HepG2 (cell line): ENCODE measurements at regions not wholly inside any gene's neighbourhood (a gene's known extent, or its start where the extent isn't known, plus 50 kb on each side); places are given as distances from the start of the nearest gene placed in this dataset.

Experiments
- ATAC-seq: fragments of 200-7000 bp; cut with Tn5 transposase; 3 replicates; pipeline ENCODE4 v1.9.1; 2020; ENCODE audit warnings: mild to moderate bottlenecking, moderate library complexity
- BruUV-seq: library from RNA; stranded (reverse); fragments of 400-500 nt; replicated peaks from 2 replicates; lab custom pipeline; 2021; lab: Mats Ljungman, UMichigan
- CTCF ChIA-PET: fragments of 300-600 bp; formaldehyde crosslinking; extraction: SDS; loops from one replicate; lab custom pipeline; 2021; ENCODE audit warnings: low total read pairs, inconsistent platforms, low intra/inter-chr PET ratio; lab: Yijun Ruan, JAX
- POLR2A ChIA-PET: fragments of 350-600 bp; sonication (Branson Sonifier 250); formaldehyde crosslinking; loops from one replicate; lab custom pipeline; 2020; ENCODE audit warnings: antibody characterized with exemption, inconsistent platforms; lab: Yijun Ruan, JAX
- DNase-seq: peaks from one replicate; pipeline ENCODE4 v3.0.0-alpha.2; 2015; ENCODE audit warnings: low spot score
- FAIRE-seq: peaks from 3 replicates; lab custom pipeline; 2011; peaks lifted over from hg19 to GRCh38; lab: Jason Lieb, UNC
- H2AFZ ChIP-seq: one replicate; pipeline ENCODE4 v1.6.1; 2011; ENCODE audit warnings: low read length, inconsistent platforms
- H3K27ac ChIP-seq: fragments of 300-600 bp; 3 replicates; pipeline ENCODE4 v1.8.0; 2011; ENCODE audit warnings: mixed run types, mild to moderate bottlenecking, mixed read lengths, low read length, inconsistent platforms; ENCODE audit not compliant: insufficient read depth; ENCODE audit errors: extremely low read length
- H3K27me3 ChIP-seq, 2 experiments: fragments of 200-600 bp in 1 of 2; 2 replicates in 1 of 2; 3 replicates in 1 of 2; pipeline versions ENCODE4 v1.6.0 to v1.8.0; 2011; ENCODE audit warnings: low read length in 2 of 2, mild to moderate bottlenecking in 2 of 2, moderate library complexity in 2 of 2, inconsistent platforms in 1 of 2; ENCODE audit not compliant: insufficient read depth in 2 of 2, control insufficient read depth in 1 of 2
- H3K36me3 ChIP-seq, 2 experiments: fragments of 200-600 bp in 1 of 2; replicated peaks in 1 of 2; 2 replicates in 1 of 2; 3 replicates in 1 of 2; pipeline versions ENCODE4 v1.5.1 to v1.8.0; 2011; ENCODE audit warnings: low read length in 2 of 2, inconsistent platforms in 1 of 2; ENCODE audit not compliant: insufficient read depth in 2 of 2, control insufficient read depth in 1 of 2
- H3K4me1 ChIP-seq: 2 replicates; pipeline ENCODE4 v1.5.1; 2012; ENCODE audit warnings: low read length, inconsistent platforms; ENCODE audit not compliant: insufficient read depth
- H3K4me2 ChIP-seq: 2 replicates; pipeline ENCODE4 v1.6.0; 2011; ENCODE audit warnings: low read depth, low read length, inconsistent platforms
- H3K4me3 ChIP-seq, 3 experiments: fragments of 200-600 bp in 1 of 3; sonication (generic), shearing (Covaris generic) in 1 of 3; replicated peaks in 1 of 3; 2 replicates each; pipeline ENCODE4 v1.5.1; 2011 to 2016; ENCODE audit warnings: low read length in 3 of 3, inconsistent platforms in 2 of 3, low read depth in 2 of 3, mild to moderate bottlenecking in 2 of 3, control low read depth in 1 of 3, mixed read lengths in 1 of 3; ENCODE audit not compliant: insufficient read depth in 1 of 3
- H3K79me2 ChIP-seq: one replicate; pipeline ENCODE4 v1.6.1; 2011; ENCODE audit warnings: low read length, inconsistent platforms; ENCODE audit not compliant: insufficient read depth
- H3K9ac ChIP-seq: 2 replicates; pipeline ENCODE4 v1.6.0; 2011; ENCODE audit warnings: mild to moderate bottlenecking, low read depth, low read length, inconsistent platforms; ENCODE audit not compliant: insufficient read depth
- H3K9me3 ChIP-seq: 2 replicates; pipeline ENCODE4 v1.5.1; 2012; ENCODE audit warnings: mild to moderate bottlenecking, low read length
- H4K20me1 ChIP-seq: 2 replicates; pipeline ENCODE4 v1.6.0; 2011; ENCODE audit warnings: inconsistent platforms, mild to moderate bottlenecking, low read length, moderate library complexity; ENCODE audit not compliant: insufficient read depth
- BORCS8-MEF2B ChIP-seq: sonication (generic); formaldehyde crosslinking; IDR thresholded peaks from 2 replicates; pipeline ENCODE4 v1.8.0; 2022; ENCODE audit warnings: mild to moderate bottlenecking, missing genetic modification reagents
- CEBPG ChIP-seq: IDR thresholded peaks from 2 replicates; pipeline ENCODE4 v1.6.1; 2016
- CENPX ChIP-seq: sonication (generic); formaldehyde crosslinking; IDR thresholded peaks from 2 replicates; pipeline ENCODE4 v1.9.0; 2021; ENCODE audit warnings: mild to moderate bottlenecking, missing genetic modification reagents, moderate library complexity
- HNRNPL ChIP-seq: fragments of 200-400 bp; formaldehyde crosslinking; IDR thresholded peaks from 2 replicates; pipeline ENCODE4 v1.6.1; 2017; ENCODE audit warnings: mild to moderate bottlenecking, low read depth, low read length
- NFIC ChIP-seq: IDR thresholded peaks from 2 replicates; pipeline ENCODE4 v1.6.1; 2012; ENCODE audit warnings: mild to moderate bottlenecking, low read length, inconsistent platforms
- NFKBIZ ChIP-seq: IDR thresholded peaks from 2 replicates; pipeline ENCODE4 v1.6.1; 2018; ENCODE audit warnings: missing genetic modification reagents, missing compliant biosample characterization
- POLR2AphosphoS5 ChIP-seq: IDR thresholded peaks from 2 replicates; pipeline ENCODE4 v1.6.1; 2012; ENCODE audit warnings: low read depth, low read length
- TP53 ChIP-seq: sonication (generic); formaldehyde crosslinking; conservative IDR thresholded peaks from 2 replicates; pipeline ENCODE4 v1.4.0; 2020; ENCODE audit warnings: missing genetic modification reagents
- YEATS4 ChIP-seq: sonication (generic); formaldehyde crosslinking; IDR thresholded peaks from 2 replicates; pipeline ENCODE4 v1.4.0; 2020; ENCODE audit warnings: missing genetic modification reagents, borderline replicate concordance
- ZBTB1 ChIP-seq: sonication (generic); formaldehyde crosslinking; IDR thresholded peaks from 2 replicates; pipeline ENCODE4 v1.4.0; 2020; ENCODE audit warnings: missing genetic modification reagents, borderline replicate concordance
- ZNF124 ChIP-seq: sonication (generic); formaldehyde crosslinking; IDR thresholded peaks from 2 replicates; pipeline ENCODE4 v1.4.0; 2020; ENCODE audit warnings: missing genetic modification reagents
- ZNF263 ChIP-seq: sonication (generic); formaldehyde crosslinking; IDR thresholded peaks from 2 replicates; pipeline ENCODE4 v1.4.0; 2020; ENCODE audit warnings: missing genetic modification reagents
- ZNF672 ChIP-seq: sonication (generic); formaldehyde crosslinking; IDR thresholded peaks from 2 replicates; pipeline ENCODE4 v1.8.1; 2022; ENCODE audit warnings: missing genetic modification reagents
- ZNF841 ChIP-seq: sonication (generic); formaldehyde crosslinking; IDR thresholded peaks from 2 replicates; pipeline ENCODE4 v1.8.1; 2023; ENCODE audit warnings: missing genetic modification reagents, borderline replicate concordance
- ZSCAN12 ChIP-seq: sonication (generic); formaldehyde crosslinking; IDR thresholded peaks from 2 replicates; pipeline ENCODE4 v1.9.0; 2021; ENCODE audit warnings: mild to moderate bottlenecking, missing genetic modification reagents
- ZZZ3 ChIP-seq: sonication (generic); formaldehyde crosslinking; IDR thresholded peaks from 2 replicates; pipeline ENCODE4 v1.4.0; 2020; ENCODE audit warnings: missing genetic modification reagents, mild to moderate bottlenecking, borderline replicate concordance
- WGBS: methylation state at CpG from one replicate; pipeline ENCODE4 v1.1.6; 2017; ENCODE audit warnings: low lambda C conversion rate; 5-methylcytosine and 5-hydroxymethylcytosine counted together
- in situ Hi-C: cut with HindIII; loops from 2 replicates; pipeline ENCODE4 v1.10.0; 2017; ENCODE audit warnings: low pct_unique_long_range_greater_than_20kb; ENCODE audit not compliant: extremely low pct_ligation_motif_present
- intact Hi-C: fragments of 100-400 bp; cut with micrococcal nuclease; formaldehyde crosslinking; loops from one replicate; pipeline ENCODE4 v1.10.0; 2022; ENCODE audit not compliant: unreplicated experiment
- TF ChIP-seq, protein P1 (sequence below): sonication (generic); formaldehyde crosslinking; IDR thresholded peaks from 2 replicates; pipeline ENCODE4 v1.4.0; 2020; ENCODE audit warnings: missing genetic modification reagents
- TF ChIP-seq, protein P2 (sequence below): sonication (generic); formaldehyde crosslinking; IDR thresholded peaks from 2 replicates; pipeline ENCODE4 v1.4.0; 2020; ENCODE audit warnings: missing genetic modification reagents
- TF ChIP-seq, protein P3 (sequence below): IDR thresholded peaks from 2 replicates; pipeline ENCODE4 v1.6.1; 2016
- TF ChIP-seq, protein P4 (sequence below): IDR thresholded peaks from 2 replicates; pipeline ENCODE4 v1.6.1; 2016; ENCODE audit warnings: control low read depth

DNA sequence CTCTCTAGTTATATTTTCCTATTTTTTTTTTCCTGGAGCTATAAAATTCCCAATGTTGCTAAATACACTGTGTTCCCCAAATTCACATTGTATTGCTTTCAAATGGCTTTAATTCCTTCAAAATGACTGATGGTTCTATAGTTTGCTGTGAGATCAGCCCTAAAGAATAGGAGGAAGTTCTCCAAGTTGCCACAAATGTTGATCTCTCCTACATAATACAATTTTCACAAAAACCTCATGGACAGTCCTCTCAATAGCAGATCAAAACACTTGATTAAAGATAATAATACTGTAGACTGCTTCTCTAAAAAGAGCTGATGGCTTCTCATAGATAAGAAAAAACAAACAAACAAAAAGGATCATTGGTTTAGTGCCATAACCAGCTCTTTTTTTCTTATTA is 97.8 kb upstream of the CAV2 start (continued):
- TF ChIP-seq ZNF672 (CRISPR knock-in tag) (no peak), CEBPG (CRISPR knock-in tag) (no peak), ZNF263 (CRISPR knock-in tag) (no peak)
- TF ChIP-seq, all 625 proteins: peak for 0

DNA sequence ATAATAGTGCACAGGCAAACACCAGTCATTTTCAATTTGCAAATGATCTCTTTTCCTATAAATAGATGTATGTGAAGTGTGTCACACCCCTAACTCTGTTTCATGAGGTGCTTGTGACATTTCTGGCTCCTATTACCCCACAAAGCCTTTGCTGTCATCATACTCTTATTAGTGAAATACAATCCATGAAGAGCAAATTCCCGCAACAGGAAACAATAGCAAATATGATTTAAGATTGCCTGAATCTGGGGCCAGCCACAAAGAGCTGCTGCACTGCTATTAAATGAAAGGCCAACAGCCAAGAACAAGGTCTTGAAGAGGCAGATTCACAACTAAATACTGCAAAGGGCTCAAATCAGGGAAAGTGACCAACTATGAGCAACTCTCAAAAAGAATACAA is 96.3 kb upstream of the CAV2 start:
- H3K79me2 ChIP-seq, result no peaks in the 10 kb centered on the region
- 0% methylated on average over 1 of the region's 1 CpG for WGBS
- no peak overlapping the region for H3K9ac ChIP-seq
- FAIRE-seq (no peak), ATAC-seq (no peak), DNase-seq (no peak)
- intact Hi-C loops (no loop called here), in situ Hi-C loops (no loop called here)
- H3K9me3 ChIP-seq, result no peaks in the 10 kb centered on the region
- no peaks in the 10 kb centered on the region for H3K27me3 ChIP-seq
- no peak overlapping the region for H3K4me3 ChIP-seq
- no peak overlapping the region for H3K27ac ChIP-seq
- H3K36me3 ChIP-seq, result no peaks in the 10 kb centered on the region
- H4K20me1 ChIP-seq, result no peaks in the 10 kb centered on the region
- H3K4me2 ChIP-seq, result no peak overlapping the region
- CTCF ChIA-PET, result no interaction called here
- H3K4me1 ChIP-seq, result no peaks in the 10 kb centered on the region
- POLR2A ChIA-PET, result no interaction called here
- no peak overlapping the region for H2AFZ ChIP-seq
- no TSS peak for BruUV-seq
- no peak for TF ChIP-seq ZNF124
- no peak for TF ChIP-seq TP53
- no peak for TF ChIP-seq POLR2AphosphoS5
- no peak for TF ChIP-seq BORCS8-MEF2B (CRISPR knock-in tag)
- TF ChIP-seq ZZZ3 (CRISPR knock-in tag), result no peak
- no peak for TF ChIP-seq ZSCAN12
- no peak for TF ChIP-seq CENPX (CRISPR knock-in tag)
- TF ChIP-seq, protein P1, sequence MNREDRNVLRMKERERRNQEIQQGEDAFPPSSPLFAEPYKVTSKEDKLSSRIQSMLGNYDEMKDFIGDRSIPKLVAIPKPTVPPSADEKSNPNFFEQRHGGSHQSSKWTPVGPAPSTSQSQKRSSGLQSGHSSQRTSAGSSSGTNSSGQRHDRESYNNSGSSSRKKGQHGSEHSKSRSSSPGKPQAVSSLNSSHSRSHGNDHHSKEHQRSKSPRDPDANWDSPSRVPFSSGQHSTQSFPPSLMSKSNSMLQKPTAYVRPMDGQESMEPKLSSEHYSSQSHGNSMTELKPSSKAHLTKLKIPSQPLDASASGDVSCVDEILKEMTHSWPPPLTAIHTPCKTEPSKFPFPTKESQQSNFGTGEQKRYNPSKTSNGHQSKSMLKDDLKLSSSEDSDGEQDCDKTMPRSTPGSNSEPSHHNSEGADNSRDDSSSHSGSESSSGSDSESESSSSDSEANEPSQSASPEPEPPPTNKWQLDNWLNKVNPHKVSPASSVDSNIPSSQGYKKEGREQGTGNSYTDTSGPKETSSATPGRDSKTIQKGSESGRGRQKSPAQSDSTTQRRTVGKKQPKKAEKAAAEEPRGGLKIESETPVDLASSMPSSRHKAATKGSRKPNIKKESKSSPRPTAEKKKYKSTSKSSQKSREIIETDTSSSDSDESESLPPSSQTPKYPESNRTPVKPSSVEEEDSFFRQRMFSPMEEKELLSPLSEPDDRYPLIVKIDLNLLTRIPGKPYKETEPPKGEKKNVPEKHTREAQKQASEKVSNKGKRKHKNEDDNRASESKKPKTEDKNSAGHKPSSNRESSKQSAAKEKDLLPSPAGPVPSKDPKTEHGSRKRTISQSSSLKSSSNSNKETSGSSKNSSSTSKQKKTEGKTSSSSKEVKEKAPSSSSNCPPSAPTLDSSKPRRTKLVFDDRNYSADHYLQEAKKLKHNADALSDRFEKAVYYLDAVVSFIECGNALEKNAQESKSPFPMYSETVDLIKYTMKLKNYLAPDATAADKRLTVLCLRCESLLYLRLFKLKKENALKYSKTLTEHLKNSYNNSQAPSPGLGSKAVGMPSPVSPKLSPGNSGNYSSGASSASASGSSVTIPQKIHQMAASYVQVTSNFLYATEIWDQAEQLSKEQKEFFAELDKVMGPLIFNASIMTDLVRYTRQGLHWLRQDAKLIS, result no peak
- TF ChIP-seq, protein P2, sequence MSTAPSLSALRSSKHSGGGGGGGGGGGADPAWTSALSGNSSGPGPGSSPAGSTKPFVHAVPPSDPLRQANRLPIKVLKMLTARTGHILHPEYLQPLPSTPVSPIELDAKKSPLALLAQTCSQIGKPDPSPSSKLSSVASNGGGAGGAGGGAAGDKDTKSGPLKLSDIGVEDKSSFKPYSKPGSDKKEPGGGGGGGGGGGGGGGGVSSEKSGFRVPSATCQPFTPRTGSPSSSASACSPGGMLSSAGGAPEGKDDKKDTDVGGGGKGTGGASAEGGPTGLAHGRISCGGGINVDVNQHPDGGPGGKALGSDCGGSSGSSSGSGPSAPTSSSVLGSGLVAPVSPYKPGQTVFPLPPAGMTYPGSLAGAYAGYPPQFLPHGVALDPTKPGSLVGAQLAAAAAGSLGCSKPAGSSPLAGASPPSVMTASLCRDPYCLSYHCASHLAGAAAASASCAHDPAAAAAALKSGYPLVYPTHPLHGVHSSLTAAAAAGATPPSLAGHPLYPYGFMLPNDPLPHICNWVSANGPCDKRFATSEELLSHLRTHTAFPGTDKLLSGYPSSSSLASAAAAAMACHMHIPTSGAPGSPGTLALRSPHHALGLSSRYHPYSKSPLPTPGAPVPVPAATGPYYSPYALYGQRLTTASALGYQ, result no peak
- TF ChIP-seq ZBTB1 (CRISPR knock-in tag), result no peak
- TF ChIP-seq NFIC, result no peak
- TF ChIP-seq, protein P3, sequence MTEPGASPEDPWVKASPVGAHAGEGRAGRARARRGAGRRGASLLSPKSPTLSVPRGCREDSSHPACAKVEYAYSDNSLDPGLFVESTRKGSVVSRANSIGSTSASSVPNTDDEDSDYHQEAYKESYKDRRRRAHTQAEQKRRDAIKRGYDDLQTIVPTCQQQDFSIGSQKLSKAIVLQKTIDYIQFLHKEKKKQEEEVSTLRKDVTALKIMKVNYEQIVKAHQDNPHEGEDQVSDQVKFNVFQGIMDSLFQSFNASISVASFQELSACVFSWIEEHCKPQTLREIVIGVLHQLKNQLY (CRISPR knock-in tag), result no peak
- TF ChIP-seq, protein P4, sequence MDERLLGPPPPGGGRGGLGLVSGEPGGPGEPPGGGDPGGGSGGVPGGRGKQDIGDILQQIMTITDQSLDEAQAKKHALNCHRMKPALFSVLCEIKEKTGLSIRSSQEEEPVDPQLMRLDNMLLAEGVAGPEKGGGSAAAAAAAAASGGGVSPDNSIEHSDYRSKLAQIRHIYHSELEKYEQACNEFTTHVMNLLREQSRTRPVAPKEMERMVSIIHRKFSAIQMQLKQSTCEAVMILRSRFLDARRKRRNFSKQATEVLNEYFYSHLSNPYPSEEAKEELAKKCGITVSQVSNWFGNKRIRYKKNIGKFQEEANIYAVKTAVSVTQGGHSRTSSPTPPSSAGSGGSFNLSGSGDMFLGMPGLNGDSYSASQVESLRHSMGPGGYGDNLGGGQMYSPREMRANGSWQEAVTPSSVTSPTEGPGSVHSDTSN (CRISPR knock-in tag), result no peak
- TF ChIP-seq YEATS4 (CRISPR knock-in tag), result no peak
- no peak for TF ChIP-seq NFKBIZ (CRISPR knock-in tag)
- no peak for TF ChIP-seq HNRNPL
- no peak for TF ChIP-seq ZNF841 (CRISPR knock-in tag)
